Pancreas (tissue), 10 donors: ENCODE measurements at regions not wholly inside any gene's neighbourhood (a gene's known extent, or its start where the extent isn't known, plus 50 kb on each side); places are given as distances from the start of the nearest gene placed in this dataset.

ENCODE experiments used
- ATAC-seq, 4 donors: fragments of 200-7000 bp; cut with Tn5 transposase; one replicate each; pipeline versions ENCODE4 v1.8.0 to v1.9.1; 2020; ENCODE audit warnings: mild to moderate bottlenecking in 4 of 4, moderate library complexity in 4 of 4
- DNase-seq, 6 donors: peaks; one replicate each; pipeline ENCODE4 v3.0.0-alpha.2; 2020
- FAIRE-seq: peaks from 2 replicates; lab custom pipeline; 2012; peaks lifted over from hg19 to GRCh38; lab: Jason Lieb, UNC
- H3K27ac ChIP-seq, 4 donors: fragments of 200-600 bp; sonication (generic); 1 replicate in 3 of 4; 2 replicates in 1 of 4; pipeline versions ENCODE4 v1.5.0 to v1.8.0; 2020
- H3K27me3 ChIP-seq, 4 donors: fragments of 200-600 bp; one replicate each; pipeline ENCODE4 v1.8.0; 2021
- H3K36me3 ChIP-seq, 3 donors: fragments of 200-600 bp; sonication (generic) in 1 of 3; one replicate each; pipeline versions ENCODE4 v1.5.0 to v1.8.0; 2020 to 2021
- H3K4me1 ChIP-seq, 3 donors: fragments of 200-600 bp; one replicate each; pipeline ENCODE4 v1.8.0; 2021
- H3K4me3 ChIP-seq, 4 donors: fragments of 200-600 bp; sonication (generic) in 2 of 4; one replicate each; pipeline versions ENCODE4 v1.5.0 to v1.8.0; 2020 to 2021
- H3K9me3 ChIP-seq, 4 donors: fragments of 200-600 bp; one replicate each; pipeline ENCODE4 v1.8.0; 2021
- CTCF ChIP-seq, 4 donors: fragments of 200-600 bp; sonication (generic) in 3 of 4; IDR thresholded peaks; one replicate each; pipeline versions ENCODE4 v1.5.0 to v1.8.0; 2021; ENCODE audit warnings: antibody characterized with exemption in 4 of 4
- WGBS, 2 donors: extraction: QIAGEN DNeasy Blood & Tissue Kit; methylation state at CpG; one replicate each; pipeline ENCODE4 v1.1.7; 2013; 5-methylcytosine and 5-hydroxymethylcytosine counted together
- intact Hi-C, 3 donors: fragments of 100-400 bp; cut with DNase I; formaldehyde crosslinking; loops; one replicate each; pipeline versions ENCODE4 v1.11.1 to v1.14.2; 2022
- donor health status: healthy with polysubstance abuse.
- donor health status: DM: no; HTN: no; CAD: no; lungs with moderate emphysema.
- donor health status: DM: no; HTN: no; CAD: no.
- donor health status: control.
- donor health status: control.
- donor health status: Bipolar disorder and iron deficiency.
- donor health status: DM: yes; HTN: yes; CAD: no.
- donor health status: DM: no; HTN: no; CAD: no.
- donor health status: DM: no; HTN: no; CAD: no.
- donor health status: DM: yes; HTN: yes; CAD: no.

- no peak for FAIRE-seq
- WGBS, 2 donors = 54 to 65% methylated on average over 7 of the region's 7 CpGs
- H3K36me3 ChIP-seq = no peaks in the 10 kb centered on the region
- intact Hi-C loops = no loop called here
- no peak overlapping the region for H3K27ac ChIP-seq
- H3K9me3 ChIP-seq = no peaks in the 10 kb centered on the region
- H3K4me1 ChIP-seq = no peaks in the 10 kb centered on the region
- H3K27me3 ChIP-seq = no peaks in the 10 kb centered on the region
- no peak for DNase-seq
- H3K4me3 ChIP-seq = no peak overlapping the region
- TF ChIP-seq CTCF (IDR thresholded peaks at IDR 0.05) = no peak
- ATAC-seq = no peak
Measured at GRCh38 chr10:128295003-128295402, 168.8 kb upstream of the MKI67 start.

- H3K9me3 ChIP-seq = no peaks in the 10 kb centered on the region
- no peaks in the 10 kb centered on the region for H3K36me3 ChIP-seq
- H3K27ac ChIP-seq = no peak overlapping the region
- DNase-seq (no peak), ATAC-seq (no peak), FAIRE-seq (no peak)
- TF ChIP-seq CTCF (IDR thresholded peaks at IDR 0.05) = no peak
- H3K4me1 ChIP-seq = no peaks in the 10 kb centered on the region
- intact Hi-C loops = no loop called here
- no peaks in the 10 kb centered on the region for H3K27me3 ChIP-seq
- no peak overlapping the region for H3K4me3 ChIP-seq
- WGBS, 2 donors = 63 to 68% methylated on average over 13 of the region's 13 CpGs
Measured at GRCh38 chr10:128296253-128297007, 170.2 kb upstream of the MKI67 start.

GRCh38 chr10:128297709-128298378 lies 171.6 kb upstream of the MKI67 start:
- Histone ChIP-seq H3K27ac (no peak overlapping the region), H3K36me3 (no peaks in the 10 kb centered on the region), H3K4me3 (no peak overlapping the region), H3K27me3 (no peaks in the 10 kb centered on the region), H3K4me1 (no peaks in the 10 kb centered on the region), H3K9me3 (no peaks in the 10 kb centered on the region)
- 43 to 51% methylated on average over 11 of the region's 11 CpGs for WGBS, 2 donors
- intact Hi-C loops = no loop called here
- no peak for FAIRE-seq
- no peak for ATAC-seq
- no peak for DNase-seq
- TF ChIP-seq CTCF (IDR thresholded peaks at IDR 0.05) = no peak

GRCh38 chr10:128298587-128298986 lies 172.4 kb upstream of the MKI67 start:
- WGBS, 2 donors = 64 to 73% methylated on average over 4 of the region's 4 CpGs
- no peak for ATAC-seq

More at GRCh38 chr10:128298587-128298986, 172.4 kb upstream of the MKI67 start:
- intact Hi-C loops = no loop called here
- no peak overlapping the region for H3K27ac ChIP-seq
- H3K9me3 ChIP-seq = no peaks in the 10 kb centered on the region
- no peak for DNase-seq
- no peaks in the 10 kb centered on the region for H3K27me3 ChIP-seq
- FAIRE-seq = no peak
- no peak for TF ChIP-seq CTCF (IDR thresholded peaks at IDR 0.05)
- H3K36me3 ChIP-seq = no peaks in the 10 kb centered on the region
- no peak overlapping the region for H3K4me3 ChIP-seq
- H3K4me1 ChIP-seq = no peaks in the 10 kb centered on the region
